ENCODE measurements at regions not wholly inside any gene's neighbourhood (a gene's known extent, or its start where the extent isn't known, plus 50 kb on each side); places are given as distances from the start of the nearest gene placed in this dataset.

DNA sequence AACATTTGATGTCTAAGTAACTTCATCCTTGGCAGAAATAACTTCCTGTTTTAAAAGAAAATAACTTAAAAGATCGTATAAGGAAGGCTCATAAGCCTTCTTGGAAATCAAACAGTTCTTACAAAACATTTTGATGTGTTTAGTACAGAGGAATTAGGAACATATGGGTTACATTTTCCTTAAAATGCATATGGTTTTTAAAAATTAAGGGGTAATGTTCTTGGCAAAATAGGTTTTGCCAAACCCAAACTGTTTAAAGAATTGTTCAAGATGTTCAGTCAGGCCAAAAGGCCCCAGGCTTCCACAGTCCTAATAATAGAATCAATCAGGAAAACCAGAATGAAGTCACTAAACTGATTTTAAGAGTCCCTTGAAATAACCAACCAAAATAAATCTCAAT, 142.7 kb upstream of the SLC35B3 start:
- TF ChIP-seq CTCF (IDR thresholded peaks at IDR 0.05 in 8 of 11, conservative IDR thresholded peaks at IDR 0.05 in 3 of 11) (no peak), POLR2A (IDR thresholded peaks at IDR 0.05) (no peak)

Measured in spleen (tissue), 7 donors.